ENCODE measurements at regions not wholly inside any gene's neighbourhood (a gene's known extent, or its start where the extent isn't known, plus 50 kb on each side); places are given as distances from the start of the nearest gene placed in this dataset.

DNA sequence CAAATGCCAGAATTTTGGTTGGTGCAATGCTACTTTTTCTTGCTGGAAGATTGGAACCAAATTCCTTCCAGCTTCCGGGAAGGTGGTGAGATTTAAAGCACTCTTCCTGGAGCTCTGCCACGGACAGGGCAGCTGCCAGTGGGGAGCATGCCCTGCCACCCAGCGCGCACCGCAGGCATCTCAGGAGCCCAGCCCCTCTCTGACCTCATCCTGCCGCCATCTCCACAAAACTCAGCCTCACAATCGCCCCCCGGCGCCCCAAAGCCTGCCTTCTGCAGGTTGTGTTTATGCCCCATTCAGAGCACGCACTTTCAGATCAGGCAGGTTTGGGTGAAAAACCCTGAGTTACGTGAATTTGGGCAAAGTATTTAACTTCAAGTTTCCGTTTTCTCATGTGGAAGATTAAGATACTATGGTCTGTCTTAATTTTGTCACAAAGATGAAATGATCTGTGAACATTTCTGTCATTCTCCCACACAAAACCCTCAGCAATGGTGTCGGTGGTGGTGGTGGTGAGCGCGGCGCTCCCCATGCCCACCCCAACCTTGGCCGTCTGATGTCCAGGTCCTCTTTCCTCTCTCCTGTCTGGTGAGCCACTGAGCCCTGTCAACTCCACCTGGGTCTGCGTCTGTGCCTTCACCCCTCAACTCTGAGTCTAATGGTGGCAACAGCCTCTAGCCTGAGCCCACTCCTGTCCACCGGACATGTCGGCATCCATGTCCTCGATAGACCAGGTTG lies 282.8 kb upstream of the SALL3 start:
- H3K4me3 ChIP-seq (ENCODE audit: low read depth, low read length) = no peak overlapping the region
- Mint-ChIP-seq H3K27me3 (no peaks in the 10 kb centered on the region), H3K4me3 (no peak overlapping the region), H3K9me3 (peaks cover 0 to 6% (median 1%) of the 10 kb centered on the region in 7 donors), H3K4me1 (no peaks in the 10 kb centered on the region), H3K36me3 (no peaks in the 10 kb centered on the region), H3K27ac (no peak overlapping the region)
- H3K36me3 ChIP-seq (ENCODE audit: control insufficient read depth, insufficient read depth, low read length) = no peaks in the 10 kb centered on the region
- H3K4me1 ChIP-seq (ENCODE audit: control insufficient read depth, insufficient read depth, low read length, poor library complexity, severe bottlenecking) = no peaks in the 10 kb centered on the region
- ATAC-seq (ENCODE audit: low read depth in 2 of 2) (no peak), DNase-seq (no peak)
- H3K9me3 ChIP-seq (ENCODE audit: control insufficient read depth in 2 of 2, low read length in 2 of 2) = no peaks in the 10 kb centered on the region
- no peak overlapping the region for H3K27ac ChIP-seq (ENCODE audit: insufficient read depth, low read length, poor library complexity, severe bottlenecking)
- no peaks in the 10 kb centered on the region for H3K27me3 ChIP-seq (ENCODE audit: control insufficient read depth, insufficient read depth, low read length)

DNA sequence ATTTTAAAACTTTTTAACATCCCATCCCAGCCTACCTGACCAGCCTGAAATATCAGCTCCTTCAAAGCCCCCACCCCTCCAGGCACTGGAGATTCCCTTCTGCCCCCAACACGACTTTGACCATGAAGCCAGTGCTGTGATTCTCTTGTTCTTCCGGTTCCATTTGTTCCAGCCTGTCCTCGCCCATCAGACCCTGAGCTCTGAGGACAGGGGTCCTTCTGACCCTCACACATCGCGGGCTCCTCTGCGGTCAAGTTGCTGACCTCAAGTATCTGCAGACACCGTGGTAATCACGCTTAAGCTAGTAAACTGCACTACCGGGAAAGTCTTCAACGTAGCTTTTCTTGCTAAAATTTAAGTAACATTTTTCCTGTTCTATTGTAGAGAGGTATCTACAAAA lies 282.2 kb upstream of the SALL3 start:
- Histone ChIP-seq H3K9me3 (ENCODE audit: control insufficient read depth in 2 of 2, low read length in 2 of 2) (no peaks in the 10 kb centered on the region), H3K27ac (ENCODE audit: insufficient read depth, low read length, poor library complexity, severe bottlenecking) (no peak overlapping the region), H3K4me1 (ENCODE audit: control insufficient read depth, insufficient read depth, low read length, poor library complexity, severe bottlenecking) (no peaks in the 10 kb centered on the region), H3K4me3 (ENCODE audit: low read depth, low read length) (no peak overlapping the region), H3K27me3 (ENCODE audit: control insufficient read depth, insufficient read depth, low read length) (no peaks in the 10 kb centered on the region), H3K36me3 (ENCODE audit: control insufficient read depth, insufficient read depth, low read length) (no peaks in the 10 kb centered on the region)
- H3K4me3 Mint-ChIP-seq = no peak overlapping the region
- H3K9me3 Mint-ChIP-seq = peaks cover 0 to 6% (median 1%) of the 10 kb centered on the region in 7 donors
- no peaks in the 10 kb centered on the region for H3K27me3 Mint-ChIP-seq
- no peaks in the 10 kb centered on the region for H3K4me1 Mint-ChIP-seq
- ATAC-seq (ENCODE audit: low read depth in 2 of 2) (no peak), DNase-seq (no peak)
- no peaks in the 10 kb centered on the region for H3K36me3 Mint-ChIP-seq
- no peak overlapping the region for H3K27ac Mint-ChIP-seq

DNA sequence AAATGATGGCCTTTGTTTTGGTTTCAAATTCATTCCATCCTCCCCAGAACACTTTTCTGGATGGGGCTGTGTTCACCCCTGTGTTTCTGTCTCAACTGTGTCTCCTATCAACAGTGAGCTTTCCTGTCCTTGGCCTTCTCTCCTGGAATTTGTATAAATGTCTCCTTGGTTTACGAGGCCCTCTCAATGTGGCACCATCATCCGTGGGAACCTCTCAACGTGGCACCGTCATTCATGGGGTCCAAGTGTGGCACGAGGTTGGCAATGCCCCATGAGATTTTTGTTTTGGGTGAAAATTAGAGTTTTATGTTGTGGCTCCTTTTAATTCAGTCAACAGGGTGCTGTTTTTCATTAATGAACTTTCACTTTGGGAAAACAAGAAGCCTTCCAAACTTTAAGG lies 280.7 kb upstream of the SALL3 start:
- Histone ChIP-seq H3K9me3 (ENCODE audit: control insufficient read depth in 2 of 2, low read length in 2 of 2) (no peaks in the 10 kb centered on the region), H3K27ac (ENCODE audit: insufficient read depth, low read length, poor library complexity, severe bottlenecking) (no peak overlapping the region), H3K36me3 (ENCODE audit: control insufficient read depth, insufficient read depth, low read length) (no peaks in the 10 kb centered on the region), H3K4me1 (ENCODE audit: control insufficient read depth, insufficient read depth, low read length, poor library complexity, severe bottlenecking) (no peaks in the 10 kb centered on the region), H3K4me3 (ENCODE audit: low read depth, low read length) (no peak overlapping the region), H3K27me3 (ENCODE audit: control insufficient read depth, insufficient read depth, low read length) (no peaks in the 10 kb centered on the region)
- ATAC-seq (ENCODE audit: low read depth in 2 of 2) (no peak), DNase-seq (no peak)
- Mint-ChIP-seq H3K36me3 (no peaks in the 10 kb centered on the region), H3K9me3 (peaks cover 0 to 6% (median 1%) of the 10 kb centered on the region in 7 donors), H3K4me1 (no peaks in the 10 kb centered on the region), H3K27ac (no peak overlapping the region), H3K4me3 (no peak overlapping the region), H3K27me3 (no peaks in the 10 kb centered on the region)

DNA sequence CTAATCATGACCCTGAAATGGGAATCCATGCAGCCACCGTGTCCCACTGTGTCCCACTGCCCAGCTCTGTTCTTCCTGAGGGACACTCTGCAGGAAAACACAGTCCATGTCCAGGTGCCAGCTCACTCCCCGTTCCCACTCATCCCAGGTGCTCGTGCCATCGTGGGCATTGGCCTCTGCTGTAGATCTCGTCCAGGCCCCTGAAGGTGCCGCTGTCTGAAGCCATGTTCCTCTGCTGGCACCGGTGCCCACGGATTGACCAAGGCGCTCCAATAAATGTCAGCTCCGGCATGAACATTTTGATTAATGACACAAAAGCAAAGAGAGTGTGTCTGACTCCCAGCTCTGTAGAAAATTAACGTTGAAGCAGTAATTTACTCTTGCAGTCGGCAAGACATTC lies 280.1 kb upstream of the SALL3 start:
- H3K27me3 Mint-ChIP-seq = no peaks in the 10 kb centered on the region
- no peak overlapping the region for H3K27ac Mint-ChIP-seq

DNA sequence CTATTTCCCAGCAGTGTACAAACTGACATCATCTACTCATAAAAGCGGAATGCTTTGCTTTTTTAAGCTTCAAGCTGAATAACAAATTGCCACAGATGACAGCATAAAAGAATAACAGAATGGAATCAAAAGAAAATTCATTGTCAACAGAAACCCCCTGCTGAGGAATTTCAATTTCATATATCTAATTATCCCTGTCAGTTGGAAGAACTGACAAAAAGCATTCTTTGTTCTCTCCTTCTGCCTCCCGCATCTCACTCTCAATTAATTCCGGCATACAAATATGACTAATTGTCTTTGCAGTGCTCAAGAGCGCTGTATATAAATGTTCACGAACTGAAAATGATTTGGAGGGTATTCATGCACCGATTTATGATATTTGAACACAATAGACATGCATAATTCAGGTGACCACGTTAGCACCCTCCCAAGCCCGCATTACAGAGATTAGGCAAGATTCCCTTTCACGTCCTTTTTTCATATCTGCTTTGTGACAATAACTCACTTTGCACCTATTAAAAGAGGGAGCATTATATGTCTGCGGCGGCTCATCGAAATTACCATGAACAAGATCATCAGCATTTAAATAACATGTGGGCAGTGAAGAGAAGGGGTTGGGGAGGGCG lies 277.7 kb upstream of the SALL3 start:
- Mint-ChIP-seq H3K27me3 (no peaks in the 10 kb centered on the region), H3K36me3 (no peaks in the 10 kb centered on the region), H3K4me3 (no peak overlapping the region), H3K4me1 (no peaks in the 10 kb centered on the region), H3K27ac (no peak overlapping the region), H3K9me3 (peaks cover 0 to 10% (median 0%) of the 10 kb centered on the region in 7 donors)
- DNase-seq = no peak
- ATAC-seq (ENCODE audit: low read depth in 2 of 2) = no peak
- Histone ChIP-seq H3K27me3 (ENCODE audit: control insufficient read depth, insufficient read depth, low read length) (no peaks in the 10 kb centered on the region), H3K36me3 (ENCODE audit: control insufficient read depth, insufficient read depth, low read length) (no peaks in the 10 kb centered on the region), H3K9me3 (ENCODE audit: control insufficient read depth in 2 of 2, low read length in 2 of 2) (no peaks in the 10 kb centered on the region), H3K27ac (ENCODE audit: insufficient read depth, low read length, poor library complexity, severe bottlenecking) (no peak overlapping the region), H3K4me3 (ENCODE audit: low read depth, low read length) (no peak overlapping the region), H3K4me1 (ENCODE audit: control insufficient read depth, insufficient read depth, low read length, poor library complexity, severe bottlenecking) (no peaks in the 10 kb centered on the region)

More for the DNA sequence above, 280.1 kb upstream of the SALL3 start:
- H3K27me3 ChIP-seq (ENCODE audit: control insufficient read depth, insufficient read depth, low read length) = no peaks in the 10 kb centered on the region
- no peak for DNase-seq
- H3K9me3 Mint-ChIP-seq = peaks cover 0 to 7% (median 1%) of the 10 kb centered on the region in 7 donors
- no peak overlapping the region for H3K27ac ChIP-seq (ENCODE audit: insufficient read depth, low read length, poor library complexity, severe bottlenecking)
- H3K4me3 Mint-ChIP-seq = no peak overlapping the region
- no peaks in the 10 kb centered on the region for H3K36me3 ChIP-seq (ENCODE audit: control insufficient read depth, insufficient read depth, low read length)
- no peak overlapping the region for H3K4me3 ChIP-seq (ENCODE audit: low read depth, low read length)
- ATAC-seq (ENCODE audit: low read depth in 2 of 2) = no peak
- H3K36me3 Mint-ChIP-seq = no peaks in the 10 kb centered on the region
- H3K4me1 Mint-ChIP-seq = no peaks in the 10 kb centered on the region
- H3K9me3 ChIP-seq (ENCODE audit: control insufficient read depth in 2 of 2, low read length in 2 of 2) = no peaks in the 10 kb centered on the region
- H3K4me1 ChIP-seq (ENCODE audit: control insufficient read depth, insufficient read depth, low read length, poor library complexity, severe bottlenecking) = no peaks in the 10 kb centered on the region

DNA sequence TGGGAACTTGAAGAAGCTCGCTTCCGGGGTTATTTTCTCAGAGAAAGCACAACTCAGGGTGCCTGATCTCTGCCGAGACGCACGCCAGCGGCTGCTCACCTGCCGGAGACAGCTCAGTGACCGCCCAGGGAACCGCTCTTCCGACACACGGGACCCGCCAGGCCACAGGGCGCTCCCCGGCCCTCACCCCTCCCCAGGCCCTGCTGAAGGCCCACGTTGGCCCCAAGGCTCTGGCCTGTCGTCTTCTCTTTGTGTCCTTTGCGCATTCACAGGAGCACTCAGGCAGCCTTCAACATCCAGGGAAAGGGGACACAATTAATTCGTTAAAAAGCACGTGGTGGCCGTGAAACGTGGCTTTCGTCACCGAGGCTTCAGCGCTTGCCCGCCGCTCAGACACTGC lies 276.3 kb upstream of the SALL3 start:
- H3K36me3 Mint-ChIP-seq = no peaks in the 10 kb centered on the region
- Histone ChIP-seq H3K4me3 (ENCODE audit: low read depth, low read length) (no peak overlapping the region), H3K36me3 (ENCODE audit: control insufficient read depth, insufficient read depth, low read length) (no peaks in the 10 kb centered on the region), H3K27me3 (ENCODE audit: control insufficient read depth, insufficient read depth, low read length) (no peaks in the 10 kb centered on the region), H3K27ac (ENCODE audit: insufficient read depth, low read length, poor library complexity, severe bottlenecking) (no peak overlapping the region), H3K4me1 (ENCODE audit: control insufficient read depth, insufficient read depth, low read length, poor library complexity, severe bottlenecking) (no peaks in the 10 kb centered on the region), H3K9me3 (ENCODE audit: control insufficient read depth in 2 of 2, low read length in 2 of 2) (peaks cover 5 to 6% of the 10 kb centered on the region in 2 experiments)
- H3K9me3 Mint-ChIP-seq = peaks cover 0 to 15% (median 0%) of the 10 kb centered on the region in 7 donors
- H3K27ac Mint-ChIP-seq = no peak overlapping the region
- no peaks in the 10 kb centered on the region for H3K27me3 Mint-ChIP-seq
- H3K4me3 Mint-ChIP-seq = no peak overlapping the region
- ATAC-seq (ENCODE audit: low read depth in 2 of 2) (no peak), DNase-seq (no peak)
- no peaks in the 10 kb centered on the region for H3K4me1 Mint-ChIP-seq

DNA sequence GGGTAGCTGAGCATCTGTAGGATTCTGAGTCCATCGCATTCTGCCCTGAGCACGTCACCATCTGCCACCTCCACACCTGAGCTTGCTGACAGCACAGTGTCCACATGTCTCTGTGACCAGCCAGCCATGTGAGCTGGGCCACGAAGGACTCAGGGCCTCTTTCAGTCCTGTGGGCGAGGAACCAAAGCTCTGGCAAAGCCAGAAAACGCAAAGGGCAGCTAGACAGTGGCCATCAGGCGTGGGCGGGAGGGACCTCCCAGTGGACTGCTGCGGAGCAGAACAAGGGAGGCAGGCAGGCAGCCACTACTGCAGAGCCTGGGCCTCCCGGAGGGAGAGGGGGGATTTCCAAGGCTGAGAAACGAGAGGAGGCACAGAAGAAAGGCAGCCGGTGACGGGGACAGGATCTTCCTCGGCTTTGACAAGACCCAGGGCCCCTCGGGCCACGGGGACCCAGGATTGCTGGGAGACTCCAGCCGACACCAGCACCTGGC lies 274.6 kb upstream of the SALL3 start:
- H3K4me3 Mint-ChIP-seq = no peak overlapping the region
- Histone ChIP-seq H3K4me3 (ENCODE audit: low read depth, low read length) (no peak overlapping the region), H3K27me3 (ENCODE audit: control insufficient read depth, insufficient read depth, low read length) (no peaks in the 10 kb centered on the region), H3K4me1 (ENCODE audit: control insufficient read depth, insufficient read depth, low read length, poor library complexity, severe bottlenecking) (no peaks in the 10 kb centered on the region), H3K9me3 (ENCODE audit: control insufficient read depth in 2 of 2, low read length in 2 of 2) (peaks cover 9 to 11% of the 10 kb centered on the region in 2 experiments), H3K36me3 (ENCODE audit: control insufficient read depth, insufficient read depth, low read length) (no peaks in the 10 kb centered on the region), H3K27ac (ENCODE audit: insufficient read depth, low read length, poor library complexity, severe bottlenecking) (no peak overlapping the region)
- no peak overlapping the region for H3K27ac Mint-ChIP-seq
- H3K9me3 Mint-ChIP-seq = peaks cover 0 to 21% (median 4%) of the 10 kb centered on the region in 7 donors
- ATAC-seq (ENCODE audit: low read depth in 2 of 2) (no peak), DNase-seq (no peak)
- H3K36me3 Mint-ChIP-seq = no peaks in the 10 kb centered on the region
- no peaks in the 10 kb centered on the region for H3K27me3 Mint-ChIP-seq
- H3K4me1 Mint-ChIP-seq = no peaks in the 10 kb centered on the region
